Gastroesophageal sphincter (tissue), 4 donors: ENCODE measurements at regions not wholly inside any gene's neighbourhood (a gene's known extent, or its start where the extent isn't known, plus 50 kb on each side); places are given as distances from the start of the nearest gene placed in this dataset.

Experiments
- ATAC-seq: fragments of 150-250 bp; one replicate; pipeline ENCODE4 v1.9.1; 2016; ENCODE audit warnings: mild to moderate bottlenecking, moderate library complexity
- H3K27ac ChIP-seq, 4 donors: fragments of 200-600 bp; sonication (generic) in 3 of 4; 1 replicate in 3 of 4; 2 replicates in 1 of 4; pipeline ENCODE4 v1.5.1; 2016 to 2019
- H3K27me3 ChIP-seq: fragments of 200-600 bp; sonication (generic); one replicate; pipeline ENCODE4 v1.5.1; 2019
- H3K36me3 ChIP-seq, 2 donors: fragments of 200-600 bp; sonication (generic); one replicate each; pipeline ENCODE4 v1.5.1; 2019; ENCODE audit warnings: control low read depth in 1 of 2
- H3K4me1 ChIP-seq, 3 donors: fragments of 200-600 bp; sonication (generic); 1 replicate in 2 of 3; 2 replicates in 1 of 3; pipeline ENCODE4 v1.5.1; 2016 to 2019; ENCODE audit warnings: control low read depth in 2 of 3
- H3K4me3 ChIP-seq, 2 donors: fragments of 200-600 bp; sonication (generic); one replicate each; pipeline ENCODE4 v1.5.1; 2019; ENCODE audit warnings: mild to moderate bottlenecking in 1 of 2, moderate library complexity in 1 of 2
- H3K9me3 ChIP-seq, 3 donors: fragments of 200-600 bp; sonication (generic); one replicate each; pipeline ENCODE4 v1.5.1; 2017 to 2019; ENCODE audit warnings: control low read depth in 2 of 3
- EP300 ChIP-seq: sonication (generic); formaldehyde crosslinking; IDR thresholded peaks from one replicate; pipeline ENCODE4 v1.6.1; 2017; ENCODE audit warnings: antibody characterized with exemption, mild to moderate bottlenecking
- POLR2A ChIP-seq, 2 donors: fragments of 450-650 bp; IDR thresholded peaks; one replicate each; pipeline ENCODE4 v1.6.1; 2017; ENCODE audit warnings: antibody characterized with exemption in 2 of 2, mild to moderate bottlenecking in 2 of 2, moderate library complexity in 1 of 2
- POLR2AphosphoS5 ChIP-seq: sonication (generic); formaldehyde crosslinking; IDR thresholded peaks from one replicate; pipeline ENCODE4 v1.6.1; 2017; ENCODE audit warnings: antibody characterized with exemption
- WGBS, 2 donors: methylation state at CpG; one replicate each; pipeline ENCODE4 v1.1.5; 2018; ENCODE audit warnings: low coverage in 1 of 2; 5-methylcytosine and 5-hydroxymethylcytosine counted together
- TF ChIP-seq, protein P1 (sequence below), 4 experiments: fragments of 200-600 bp in 2 of 4; fragments of 450-650 bp in 2 of 4; sonication (generic) in 1 of 4; IDR thresholded peaks; one replicate each; pipeline ENCODE4 v1.5.1; 2017 to 2019; ENCODE audit warnings: antibody characterized with exemption in 4 of 4, mild to moderate bottlenecking in 2 of 4, moderate library complexity in 2 of 4

DNA sequence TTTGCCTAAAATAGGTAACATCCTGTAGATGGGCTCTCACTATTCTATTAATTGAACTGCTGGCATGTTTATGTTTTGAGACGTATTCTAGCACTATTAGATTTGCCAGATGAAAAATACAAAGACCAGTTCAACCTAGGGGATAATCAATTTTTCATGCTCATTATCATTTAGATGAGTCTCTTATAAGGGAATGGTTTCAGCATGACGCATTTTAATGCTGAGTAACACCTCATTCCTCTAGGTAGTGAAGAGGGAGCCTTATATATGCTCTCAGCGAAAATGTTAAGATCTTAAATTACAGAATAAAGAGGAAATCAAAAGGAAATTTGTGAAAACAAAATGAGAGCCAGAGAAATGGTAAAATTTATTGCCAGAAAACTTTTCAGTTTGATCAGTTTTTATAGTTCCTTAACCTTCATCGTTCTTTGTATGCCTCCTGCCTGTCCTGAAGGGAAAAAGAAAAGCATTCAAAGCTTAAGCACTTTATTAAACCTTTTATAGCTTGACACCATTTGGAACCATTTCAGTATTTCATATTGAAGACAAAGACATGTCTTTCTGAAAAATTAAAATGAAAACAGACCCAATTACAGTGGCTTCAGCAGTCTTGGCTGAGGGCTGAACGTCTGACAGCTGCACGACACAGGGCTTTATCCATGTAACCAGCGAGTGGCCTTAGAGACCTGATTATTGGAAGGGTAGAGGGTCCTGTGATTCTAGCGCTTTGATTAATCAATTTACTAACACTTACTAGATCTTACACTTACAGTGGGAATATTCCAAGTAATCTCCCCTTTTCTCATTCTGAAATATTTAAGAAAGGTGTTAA lies 112.8 kb downstream of the ADCYAP1 start:
- peaks cover 0 to 19% (median 0%) of the 10 kb centered on the region in 3 donors for H3K4me1 ChIP-seq
- no peak overlapping the region for H3K27ac ChIP-seq
- H3K27me3 ChIP-seq, result no peaks in the 10 kb centered on the region
- no peaks in the 10 kb centered on the region for H3K9me3 ChIP-seq
- TF ChIP-seq POLR2A (IDR thresholded peaks at IDR 0.05) (no peak), EP300 (no peak), POLR2AphosphoS5 (no peak)
- TF ChIP-seq, protein P1, sequence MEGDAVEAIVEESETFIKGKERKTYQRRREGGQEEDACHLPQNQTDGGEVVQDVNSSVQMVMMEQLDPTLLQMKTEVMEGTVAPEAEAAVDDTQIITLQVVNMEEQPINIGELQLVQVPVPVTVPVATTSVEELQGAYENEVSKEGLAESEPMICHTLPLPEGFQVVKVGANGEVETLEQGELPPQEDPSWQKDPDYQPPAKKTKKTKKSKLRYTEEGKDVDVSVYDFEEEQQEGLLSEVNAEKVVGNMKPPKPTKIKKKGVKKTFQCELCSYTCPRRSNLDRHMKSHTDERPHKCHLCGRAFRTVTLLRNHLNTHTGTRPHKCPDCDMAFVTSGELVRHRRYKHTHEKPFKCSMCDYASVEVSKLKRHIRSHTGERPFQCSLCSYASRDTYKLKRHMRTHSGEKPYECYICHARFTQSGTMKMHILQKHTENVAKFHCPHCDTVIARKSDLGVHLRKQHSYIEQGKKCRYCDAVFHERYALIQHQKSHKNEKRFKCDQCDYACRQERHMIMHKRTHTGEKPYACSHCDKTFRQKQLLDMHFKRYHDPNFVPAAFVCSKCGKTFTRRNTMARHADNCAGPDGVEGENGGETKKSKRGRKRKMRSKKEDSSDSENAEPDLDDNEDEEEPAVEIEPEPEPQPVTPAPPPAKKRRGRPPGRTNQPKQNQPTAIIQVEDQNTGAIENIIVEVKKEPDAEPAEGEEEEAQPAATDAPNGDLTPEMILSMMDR (IDR thresholded peaks at IDR 0.05), result no peak
- 65 to 74% methylated on average over 6 to 8 of the region's 8 CpGs for WGBS, 2 donors
- no peak overlapping the region for H3K4me3 ChIP-seq
- ATAC-seq, result no peak
- H3K36me3 ChIP-seq, result no peaks in the 10 kb centered on the region

DNA sequence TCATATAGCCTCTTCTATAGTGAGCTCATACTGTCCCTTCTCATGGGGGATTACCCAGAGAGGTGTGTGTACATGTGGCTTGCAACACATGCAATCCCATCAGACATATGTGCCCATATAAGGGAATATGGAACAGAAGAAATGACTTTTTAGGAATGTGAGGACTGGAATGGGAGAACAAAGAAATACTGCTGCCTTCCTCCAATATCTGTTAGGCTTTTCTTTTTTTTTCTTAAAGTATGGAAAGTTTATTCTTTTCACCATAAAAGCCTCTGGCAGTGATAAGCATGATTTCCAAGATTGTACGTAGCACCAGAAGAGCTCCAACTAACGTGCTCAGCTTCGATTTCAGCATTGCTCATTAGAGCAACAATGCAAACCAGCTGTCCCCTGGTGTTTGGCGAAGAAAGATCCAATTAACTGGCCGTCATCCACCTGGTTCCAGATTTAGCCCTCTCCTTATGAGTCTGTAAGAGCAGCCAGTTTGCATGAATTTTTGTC lies 113.6 kb downstream of the ADCYAP1 start:
- peaks cover 0 to 19% (median 0%) of the 10 kb centered on the region in 3 donors for H3K4me1 ChIP-seq
- ATAC-seq, result no peak

DNA sequence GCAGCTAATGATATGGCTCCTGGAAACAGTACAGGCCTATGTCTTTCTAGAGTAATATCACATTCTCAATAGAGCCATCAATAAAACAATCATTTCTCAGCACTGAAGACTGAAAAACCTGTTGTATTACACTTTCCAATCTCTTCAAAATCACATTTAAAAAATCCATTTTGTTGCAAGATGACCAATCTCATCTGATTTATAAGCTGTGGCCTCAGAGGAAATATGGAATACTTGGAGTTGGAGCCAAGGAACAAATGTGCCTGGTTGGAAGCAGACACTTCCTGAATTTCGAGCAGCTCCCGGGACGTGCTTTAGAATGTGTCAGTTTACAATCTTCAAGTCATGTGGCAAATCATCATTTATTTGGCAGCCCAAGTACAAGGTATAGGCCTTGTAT lies 114.5 kb downstream of the ADCYAP1 start:
- no peak overlapping the region for H3K27ac ChIP-seq
- no peaks in the 10 kb centered on the region for H3K9me3 ChIP-seq
- peaks cover 0 to 18% (median 0%) of the 10 kb centered on the region in 3 donors for H3K4me1 ChIP-seq
- no peaks in the 10 kb centered on the region for H3K27me3 ChIP-seq
- 28 to 30% methylated on average over 3 of the region's 3 CpGs for WGBS, 2 donors
- ATAC-seq, result no peak
- TF ChIP-seq POLR2AphosphoS5 (no peak), EP300 (no peak), POLR2A (IDR thresholded peaks at IDR 0.05) (no peak)
- TF ChIP-seq, protein P1 (IDR thresholded peaks at IDR 0.05), result no peak
- no peak overlapping the region for H3K4me3 ChIP-seq
- H3K36me3 ChIP-seq, result no peaks in the 10 kb centered on the region

More for the DNA sequence above, 113.6 kb downstream of the ADCYAP1 start:
- no peaks in the 10 kb centered on the region for H3K9me3 ChIP-seq
- no peaks in the 10 kb centered on the region for H3K36me3 ChIP-seq
- TF ChIP-seq EP300 (no peak), POLR2AphosphoS5 (no peak), POLR2A (IDR thresholded peaks at IDR 0.05) (no peak)
- TF ChIP-seq, protein P1 (IDR thresholded peaks at IDR 0.05), result no peak
- WGBS, 2 donors, result 30 to 38% methylated on average over 5 of the region's 5 CpGs
- H3K4me3 ChIP-seq, result no peak overlapping the region
- H3K27ac ChIP-seq, result no peak overlapping the region
- H3K27me3 ChIP-seq, result no peaks in the 10 kb centered on the region

DNA sequence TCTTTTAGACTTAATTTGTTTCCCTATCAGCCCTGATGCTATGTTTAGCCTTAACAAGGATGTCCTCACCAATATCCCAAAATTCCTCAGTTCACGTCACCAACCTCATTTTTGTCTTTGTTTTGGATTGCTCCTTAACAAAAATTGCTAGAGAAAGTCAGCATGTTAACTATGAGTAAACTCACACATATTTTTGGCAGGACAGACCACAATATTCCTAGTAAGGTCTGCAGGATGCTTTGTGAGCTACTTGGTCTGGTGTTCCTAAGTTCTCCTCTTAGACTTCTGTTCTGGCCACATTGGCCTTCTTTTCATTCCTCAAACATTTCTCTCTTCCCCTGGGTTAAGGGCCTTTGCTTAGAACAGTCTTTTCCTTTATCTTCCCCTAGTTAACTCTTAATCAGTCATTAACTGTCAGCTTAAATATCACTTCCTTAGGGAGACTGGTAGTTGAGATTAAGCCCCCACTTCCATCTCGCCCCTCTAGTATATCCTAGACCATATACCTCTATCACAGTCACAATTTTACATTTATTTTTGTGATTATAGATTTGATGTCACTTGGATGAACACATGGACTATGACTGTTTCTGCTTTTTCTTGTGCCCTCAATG lies 116.2 kb downstream of the ADCYAP1 start:
- no peak overlapping the region for H3K27ac ChIP-seq
- TF ChIP-seq POLR2A (IDR thresholded peaks at IDR 0.05) (no peak), EP300 (no peak), POLR2AphosphoS5 (no peak)
- TF ChIP-seq, protein P1 (IDR thresholded peaks at IDR 0.05), result no peak
- WGBS, 2 donors, result 80 to 100% methylated on average over 2 of the region's 2 CpGs
- H3K36me3 ChIP-seq, result no peaks in the 10 kb centered on the region
- ATAC-seq, result no peak
- peaks cover 0 to 2% (median 0%) of the 10 kb centered on the region in 3 donors for H3K4me1 ChIP-seq
- no peak overlapping the region for H3K4me3 ChIP-seq
- no peaks in the 10 kb centered on the region for H3K27me3 ChIP-seq
- H3K9me3 ChIP-seq, result no peaks in the 10 kb centered on the region
